HCT116 (cell line): ENCODE measurements at regions not wholly inside any gene's neighbourhood (a gene's known extent, or its start where the extent isn't known, plus 50 kb on each side); places are given as distances from the start of the nearest gene placed in this dataset.

Source experiments
- ATAC-seq: fragments of 200-7000 bp; cut with Tn5 transposase; 2 replicates; pipeline ENCODE4 v1.9.1; 2020; ENCODE audit warnings: mild to moderate bottlenecking, moderate library complexity
- BruUV-seq: library from RNA; stranded (reverse); fragments of 400-500 nt; replicated peaks from 2 replicates; lab custom pipeline; 2021; lab: Mats Ljungman, UMichigan
- CTCF ChIA-PET: fragments of 300-600 bp; sonication (Branson Sonifier 250); formaldehyde crosslinking; loops from one replicate; lab custom pipeline; 2021; ENCODE audit warnings: antibody characterized with exemption; lab: Charles Lee
- POLR2A ChIA-PET: fragments of 300-600, 350-600 bp; sonication (Branson Sonifier 250); formaldehyde crosslinking; loops from one replicate; lab custom pipeline; 2021; ENCODE audit warnings: antibody characterized with exemption; lab: Charles Lee
- RAD21 ChIA-PET, 2 experiments: fragments of 300-600 bp; sonication (Branson Sonifier 250); formaldehyde crosslinking; loops; one replicate each; lab custom pipeline; 2023; ENCODE audit warnings: low total read pairs in 2 of 2; ENCODE audit not compliant: uncharacterized antibody in 2 of 2, unreplicated experiment in 2 of 2, low non-redundant PET in 1 of 2; lab: Charles Lee
- DNase-seq: peaks from one replicate; pipeline ENCODE4 v3.0.0-alpha.2; 2010; ENCODE audit warnings: low read depth, low spot score
- H2AFZ ChIP-seq: fragments of 200-600 bp; shearing (Covaris generic), sonication (generic); 2 replicates; pipeline ENCODE4 v1.6.1; 2017; ENCODE audit warnings: low read depth, mixed run types, mixed read lengths, antibody characterized with exemption, low read length; ENCODE audit not compliant: poor library complexity, severe bottlenecking
- H3K27ac ChIP-seq: 2 replicates; pipeline ENCODE4 v1.5.1; 2012; ENCODE audit warnings: low read depth, low read length
- H3K27me3 ChIP-seq: fragments of 200-600 bp; sonication (generic); 2 replicates; pipeline ENCODE4 v1.6.1; 2016; ENCODE audit warnings: mixed run types, low read length, mixed read lengths; ENCODE audit not compliant: insufficient read depth
- H3K36me3 ChIP-seq, 2 experiments: fragments of 200-500 bp in 1 of 2; fragments of 200-600 bp in 1 of 2; sonication (Bioruptor generic) in 1 of 2; sonication (generic) in 1 of 2; 2 replicates each; pipeline versions ENCODE4 v1.5.1 to v1.6.1; 2014 to 2016; ENCODE audit warnings: low read length in 2 of 2, inconsistent platforms in 1 of 2, mixed read lengths in 1 of 2, mixed run types in 1 of 2; ENCODE audit not compliant: insufficient read depth in 2 of 2, control insufficient read depth in 1 of 2
- H3K4me1 ChIP-seq, 2 experiments: fragments of 200-600 bp in 1 of 2; sonication (generic) in 1 of 2; 2 replicates each; pipeline versions ENCODE4 v1.5.1 to v1.6.1; 2012 to 2017; ENCODE audit warnings: low read length in 2 of 2, inconsistent platforms in 1 of 2, mild to moderate bottlenecking in 1 of 2, mixed read lengths in 1 of 2, mixed run types in 1 of 2, moderate library complexity in 1 of 2; ENCODE audit not compliant: insufficient read depth in 2 of 2, control insufficient read depth in 1 of 2
- H3K4me2 ChIP-seq: fragments of 200-600 bp; sonication (generic); 2 replicates; pipeline ENCODE4 v1.6.1; 2017; ENCODE audit warnings: mixed run types, low read length, mixed read lengths
- H3K4me3 ChIP-seq, 2 experiments: fragments of 200-600 bp in 1 of 2; sonication (generic) in 1 of 2; replicated peaks in 1 of 2; 2 replicates each; pipeline ENCODE4 v1.5.1; 2011 to 2016; ENCODE audit warnings: low read length in 2 of 2, control low read depth in 1 of 2, low read depth in 1 of 2, mild to moderate bottlenecking in 1 of 2, mixed read lengths in 1 of 2, mixed run types in 1 of 2
- H3K79me2 ChIP-seq: fragments of 200-600 bp; sonication (generic); 2 replicates; pipeline ENCODE4 v1.6.1; 2017; ENCODE audit warnings: mild to moderate bottlenecking, mixed run types, low read length, moderate library complexity, mixed read lengths; ENCODE audit not compliant: insufficient read depth
- H3K9ac ChIP-seq: fragments of 200-600 bp; sonication (generic); 2 replicates; pipeline ENCODE4 v1.6.1; 2016; ENCODE audit warnings: low read length, mixed read lengths
- H3K9me2 ChIP-seq: fragments of 200-600 bp; sonication (generic), shearing (Covaris generic); 2 replicates; pipeline ENCODE4 v1.6.1; 2017; ENCODE audit warnings: mixed run types, mild to moderate bottlenecking, moderate library complexity; ENCODE audit not compliant: insufficient read depth
- H3K9me3 ChIP-seq, 2 experiments: fragments of 200-500 bp in 1 of 2; fragments of 200-600 bp in 1 of 2; sonication (Bioruptor generic) in 1 of 2; sonication (generic) in 1 of 2; 2 replicates each; pipeline ENCODE4 v1.6.1; 2014 to 2017; ENCODE audit warnings: low read length in 2 of 2, mixed read lengths in 2 of 2, inconsistent platforms in 1 of 2, low read depth in 1 of 2, mild to moderate bottlenecking in 1 of 2, mixed run types in 1 of 2, moderate library complexity in 1 of 2; ENCODE audit not compliant: control insufficient read depth in 1 of 2, insufficient read depth in 1 of 2
- H4K20me1 ChIP-seq: fragments of 200-600 bp; sonication (generic), shearing (Covaris generic); 2 replicates; pipeline ENCODE4 v1.6.1; 2017; ENCODE audit warnings: mixed run types, mild to moderate bottlenecking, moderate library complexity; ENCODE audit not compliant: insufficient read depth
- ATF3 ChIP-seq: IDR thresholded peaks from 2 replicates; pipeline ENCODE4 v1.6.1; 2012
- CBX3 ChIP-seq: IDR thresholded peaks from 2 replicates; pipeline ENCODE4 v1.6.1; 2012; ENCODE audit warnings: low read depth
- CEBPB ChIP-seq: IDR thresholded peaks from 2 replicates; pipeline ENCODE4 v1.6.1; 2012; ENCODE audit warnings: low read depth
- ELF1 ChIP-seq: IDR thresholded peaks from 2 replicates; pipeline ENCODE4 v1.6.1; 2012; ENCODE audit warnings: low read depth, borderline replicate concordance
- EZH2 ChIP-seq: fragments of 200-600 bp; sonication (generic); IDR thresholded peaks from 2 replicates; pipeline ENCODE4 v1.6.1; 2017; ENCODE audit warnings: antibody characterized with exemption, mixed run types
- EZH2phosphoT487 ChIP-seq: fragments of 200-600 bp; IDR thresholded peaks from 2 replicates; pipeline ENCODE4 v1.6.1; 2018; ENCODE audit warnings: antibody characterized with exemption, borderline replicate concordance
- FOSL1 ChIP-seq: IDR thresholded peaks from 2 replicates; pipeline ENCODE4 v1.6.1; 2012; ENCODE audit warnings: low read depth
- SIN3A ChIP-seq: IDR thresholded peaks from 2 replicates; pipeline ENCODE4 v1.6.1; 2012; ENCODE audit warnings: low read depth
- TCF7L2 ChIP-seq: IDR thresholded peaks from 2 replicates; pipeline ENCODE4 v1.7.0; 2011; ENCODE audit warnings: borderline replicate concordance, inconsistent platforms; ENCODE audit not compliant: insufficient read depth, insufficient read length; ENCODE audit errors: extremely low read depth
- ZFX ChIP-seq: fragments of 450-650 bp; IDR thresholded peaks from 2 replicates; pipeline ENCODE4 v1.6.1; 2017
- ZNF274 ChIP-seq: fragments of 200-500 bp; sonication (Bioruptor generic); IDR thresholded peaks from 2 replicates; pipeline ENCODE4 v1.6.1; 2014; ENCODE audit warnings: mild to moderate bottlenecking, low read depth, low read length, inconsistent platforms
- intact Hi-C: fragments of 100-400 bp; cut with micrococcal nuclease; formaldehyde crosslinking; loops from 2 replicates; pipeline ENCODE4 v1.10.0; 2022
- TF ChIP-seq, protein P1 (sequence below), 3 experiments: fragments of 200-600 bp in 1 of 3; sonication (generic) in 1 of 3; IDR thresholded peaks in 2 of 3; conservative IDR thresholded peaks in 1 of 3; 2 replicates each; pipeline ENCODE4 v1.5.1; 2012 to 2017; ENCODE audit warnings: low read depth in 2 of 3, low read length in 2 of 3, antibody characterized with exemption in 1 of 3, borderline replicate concordance in 1 of 3, control low read depth in 1 of 3, mild to moderate bottlenecking in 1 of 3, mixed read lengths in 1 of 3, mixed run types in 1 of 3, moderate library complexity in 1 of 3; ENCODE audit not compliant: insufficient read depth in 1 of 3
- TF ChIP-seq, protein P2 (sequence below): IDR thresholded peaks from 2 replicates; pipeline ENCODE4 v1.6.1; 2012

DNA sequence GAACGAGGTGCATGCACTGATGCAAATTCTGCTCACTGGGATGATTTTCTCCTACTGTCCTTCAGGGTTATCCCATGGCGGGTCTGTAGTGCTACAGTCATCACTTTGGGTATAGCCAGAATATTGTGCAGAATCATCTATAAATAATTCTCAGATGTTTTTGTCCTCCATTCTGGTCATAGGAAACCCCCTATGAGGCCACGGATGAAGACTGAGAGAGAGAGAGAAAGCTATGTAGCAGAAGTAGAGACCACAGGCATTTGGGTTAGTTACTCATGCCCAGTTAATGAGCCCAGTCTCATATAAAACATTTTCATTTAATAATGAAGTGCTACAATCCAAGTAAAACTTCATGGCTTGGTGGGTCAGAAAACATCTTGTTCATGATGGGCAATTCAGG lies 145.1 kb upstream of the PLN start:
- no peak for DNase-seq
- no TSS peak for BruUV-seq
- Histone ChIP-seq H3K9me3 (no peaks in the 10 kb centered on the region), H2AFZ (no peak overlapping the region), H4K20me1 (no peaks in the 10 kb centered on the region), H3K27me3 (no peaks in the 10 kb centered on the region), H3K9me2 (no peaks in the 10 kb centered on the region), H3K36me3 (no peaks in the 10 kb centered on the region), H3K4me3 (no peak overlapping the region), H3K79me2 (no peaks in the 10 kb centered on the region), H3K4me2 (no peak overlapping the region), H3K27ac (no peak overlapping the region), H3K9ac (no peak overlapping the region), H3K4me1 (no peaks in the 10 kb centered on the region)
- RAD21 ChIA-PET = no interaction called here
- no peak for ATAC-seq
- CTCF ChIA-PET = no interaction called here
- POLR2A ChIA-PET = no interaction called here
- intact Hi-C loops = no loop called here
- TF ChIP-seq FOSL1 = no peak
- TF ChIP-seq, protein P1, sequence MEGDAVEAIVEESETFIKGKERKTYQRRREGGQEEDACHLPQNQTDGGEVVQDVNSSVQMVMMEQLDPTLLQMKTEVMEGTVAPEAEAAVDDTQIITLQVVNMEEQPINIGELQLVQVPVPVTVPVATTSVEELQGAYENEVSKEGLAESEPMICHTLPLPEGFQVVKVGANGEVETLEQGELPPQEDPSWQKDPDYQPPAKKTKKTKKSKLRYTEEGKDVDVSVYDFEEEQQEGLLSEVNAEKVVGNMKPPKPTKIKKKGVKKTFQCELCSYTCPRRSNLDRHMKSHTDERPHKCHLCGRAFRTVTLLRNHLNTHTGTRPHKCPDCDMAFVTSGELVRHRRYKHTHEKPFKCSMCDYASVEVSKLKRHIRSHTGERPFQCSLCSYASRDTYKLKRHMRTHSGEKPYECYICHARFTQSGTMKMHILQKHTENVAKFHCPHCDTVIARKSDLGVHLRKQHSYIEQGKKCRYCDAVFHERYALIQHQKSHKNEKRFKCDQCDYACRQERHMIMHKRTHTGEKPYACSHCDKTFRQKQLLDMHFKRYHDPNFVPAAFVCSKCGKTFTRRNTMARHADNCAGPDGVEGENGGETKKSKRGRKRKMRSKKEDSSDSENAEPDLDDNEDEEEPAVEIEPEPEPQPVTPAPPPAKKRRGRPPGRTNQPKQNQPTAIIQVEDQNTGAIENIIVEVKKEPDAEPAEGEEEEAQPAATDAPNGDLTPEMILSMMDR (IDR thresholded peaks at IDR 0.05 in 2 of 3, conservative IDR thresholded peaks at IDR 0.05 in 1 of 3; ENCODE audit: borderline replicate concordance in 1 of 3, insufficient read depth in 1 of 3, low read depth in 2 of 3, low read length in 2 of 3) = no peak
- TF ChIP-seq ELF1 = no peak
- TF ChIP-seq ZNF274 = no peak
- TF ChIP-seq ZFX = no peak
- TF ChIP-seq CBX3 = no peak
- TF ChIP-seq CEBPB = no peak
- TF ChIP-seq ATF3 = no peak
- TF ChIP-seq EZH2 = no peak
- TF ChIP-seq TCF7L2 = no peak
- TF ChIP-seq EZH2phosphoT487 = no peak
- TF ChIP-seq, protein P2, sequence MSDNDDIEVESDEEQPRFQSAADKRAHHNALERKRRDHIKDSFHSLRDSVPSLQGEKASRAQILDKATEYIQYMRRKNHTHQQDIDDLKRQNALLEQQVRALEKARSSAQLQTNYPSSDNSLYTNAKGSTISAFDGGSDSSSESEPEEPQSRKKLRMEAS = no peak
- no peak for TF ChIP-seq SIN3A
